ENCODE measurements at regions not wholly inside any gene's neighbourhood (a gene's known extent, or its start where the extent isn't known, plus 50 kb on each side); places are given as distances from the start of the nearest gene placed in this dataset.
"Not testable (repeated sequence)": the region's sequence is repeated elsewhere in the genome, so short reads cannot be mapped to it uniquely, and the experiment has no call there.

DNA sequence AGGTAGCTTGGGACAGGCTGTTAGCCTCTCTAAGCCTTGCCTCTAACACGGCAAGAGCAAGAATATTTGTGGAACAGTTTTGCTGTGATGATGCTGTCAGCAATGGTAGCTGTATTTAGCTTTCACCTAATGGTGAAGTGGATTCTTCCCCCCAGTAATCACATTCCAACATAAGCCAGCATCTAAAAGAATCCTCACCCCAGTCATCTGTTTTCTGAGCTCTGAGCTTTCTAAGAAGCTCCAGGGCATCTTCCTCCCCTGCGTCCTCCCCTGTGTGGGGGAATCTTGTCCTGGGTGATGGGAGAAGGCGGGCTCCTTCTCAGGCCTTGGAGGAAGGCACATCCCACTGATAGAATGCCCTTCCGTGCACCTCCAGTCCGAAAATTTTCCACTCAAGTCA is 367.6 kb downstream of the BRD1 start:
- no peak for DNase-seq (ENCODE audit: low read depth in 3 of 3)

- no peak for DNase-seq (ENCODE audit: low read depth in 3 of 3)
These were observed 369.0 kb downstream of the BRD1 start for GRCh38 chr22:49458708-49459099.

DNA sequence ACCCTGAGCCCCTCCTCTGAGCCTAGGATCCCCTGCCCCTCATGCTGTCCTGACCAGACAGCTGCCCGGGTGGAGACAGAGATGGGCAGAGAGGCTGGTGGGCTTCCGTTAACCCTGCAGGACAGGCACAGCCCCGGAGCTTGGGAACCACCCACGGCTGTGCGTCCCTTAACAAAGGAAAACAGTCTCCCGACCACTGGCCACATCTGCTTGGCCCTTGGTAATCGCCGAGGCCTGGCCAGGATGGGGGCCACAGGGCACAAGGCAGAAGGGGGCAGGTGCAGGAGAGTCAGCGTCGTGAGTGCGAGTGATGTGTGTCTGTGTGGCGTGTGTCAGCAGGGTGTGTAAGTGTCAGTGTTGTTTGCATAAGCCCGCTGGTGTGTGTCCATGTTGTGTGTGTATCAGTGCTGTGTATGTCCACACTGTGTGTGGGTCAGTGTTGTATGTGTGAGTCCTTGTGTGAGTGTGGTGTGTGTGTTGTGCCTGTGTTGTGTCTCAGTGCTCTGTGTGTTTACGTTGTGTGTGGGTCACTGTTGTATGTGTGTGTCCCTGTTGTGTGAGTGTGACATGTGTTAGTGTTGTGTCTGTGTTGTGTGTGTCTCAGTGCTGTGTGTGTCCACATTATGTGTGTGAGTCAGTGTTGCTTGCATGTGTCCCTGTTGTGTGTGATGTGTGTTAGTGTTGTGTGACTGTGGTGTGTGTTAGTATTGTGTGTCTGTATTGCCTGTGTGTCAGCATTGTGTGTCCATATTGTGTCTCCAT is 369.5 kb downstream of the BRD1 start:
- no peak for DNase-seq (ENCODE audit: low read depth in 3 of 3)

DNA sequence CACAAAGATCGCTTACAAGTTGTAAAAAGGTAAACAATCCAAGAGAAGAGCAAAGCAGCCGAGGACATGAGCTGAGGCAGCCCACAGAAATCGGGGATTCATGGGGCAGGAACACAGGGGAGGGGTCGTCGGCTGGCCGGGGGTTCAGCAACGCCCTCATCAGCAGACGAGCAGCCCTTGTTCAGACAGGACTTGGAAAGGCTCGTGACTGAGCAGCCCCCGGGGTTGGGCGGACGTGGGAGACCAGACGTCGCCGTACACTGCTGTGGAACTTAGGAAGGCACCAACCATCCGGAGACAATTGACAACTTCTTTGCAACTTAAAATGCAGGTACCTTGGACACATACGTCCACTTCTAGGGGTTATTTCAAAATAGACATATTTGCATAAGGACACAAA is 370.5 kb downstream of the BRD1 start:
- DNase-seq (ENCODE audit: low read depth in 3 of 3), result no peak

- DNase-seq (ENCODE audit: low read depth in 3 of 3), result no peak
These were observed 372.1 kb downstream of the BRD1 start for GRCh38 chr22:49455595-49455994.

DNA sequence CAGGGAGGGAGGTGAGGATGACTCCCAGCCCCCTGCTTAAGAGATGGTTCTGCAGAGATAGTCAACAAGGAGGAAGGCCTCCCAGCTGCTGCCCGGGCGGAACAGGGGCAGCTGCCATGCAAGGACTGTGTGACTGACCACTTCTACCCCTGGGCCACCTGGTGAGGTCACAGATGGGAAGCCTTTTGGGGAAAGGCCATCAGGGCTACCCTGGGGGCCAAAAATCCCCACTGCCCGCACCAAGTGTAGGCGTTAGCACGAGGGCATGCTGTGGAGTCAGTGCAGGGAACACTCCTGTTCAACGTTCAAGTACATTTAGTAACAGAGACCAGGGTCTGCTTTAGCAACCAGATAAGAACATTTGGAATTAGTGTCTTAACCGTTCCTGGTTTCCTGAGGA is 372.9 kb downstream of the BRD1 start:
- DNase-seq (ENCODE audit: low read depth in 3 of 3), result no peak

DNA sequence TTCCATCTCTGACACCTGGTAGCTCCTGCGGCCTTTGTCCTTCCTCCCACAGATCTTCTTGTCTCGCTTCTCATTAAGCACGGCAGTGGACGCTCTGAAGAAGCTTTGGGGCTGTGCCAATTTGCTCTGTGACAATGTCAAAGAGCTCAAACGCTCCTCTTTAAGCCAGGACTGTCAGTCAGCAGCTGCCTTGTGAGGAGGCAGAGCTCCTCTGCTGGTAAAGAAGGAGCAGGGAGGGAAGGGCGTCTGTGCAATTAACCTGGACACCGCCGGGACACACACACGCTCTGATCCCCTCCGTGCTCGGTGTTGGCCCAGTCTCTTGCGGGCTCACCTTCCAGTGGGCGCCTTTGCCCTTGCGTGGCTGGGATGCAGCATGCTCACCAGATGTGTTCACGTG is 373.9 kb downstream of the BRD1 start:
- no peak for DNase-seq (ENCODE audit: low read depth in 3 of 3)

DNA sequence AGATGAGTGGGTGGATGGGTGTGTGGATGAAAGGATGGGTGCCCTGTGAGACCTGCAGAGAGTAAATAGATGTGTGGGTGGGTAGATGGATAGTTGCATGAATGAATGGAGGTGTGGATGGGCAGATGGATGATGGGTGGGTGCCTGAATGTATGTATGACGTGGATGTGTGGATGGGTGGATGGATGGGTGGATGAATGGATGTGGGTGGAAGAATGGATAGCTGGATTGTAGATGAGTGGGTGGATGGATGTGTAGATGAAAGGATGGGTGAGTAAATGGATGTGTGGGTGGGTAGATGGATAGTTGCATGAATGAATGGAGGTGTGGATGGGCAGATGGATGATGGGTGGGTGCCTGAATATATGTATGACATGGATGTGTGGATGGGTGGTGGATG is 374.7 kb downstream of the BRD1 start:
- not testable (repeated sequence) for DNase-seq (ENCODE audit: low read depth in 3 of 3)

- no peak for DNase-seq (ENCODE audit: low read depth in 3 of 3)
These were observed 375.2 kb downstream of the BRD1 start for GRCh38 chr22:49452362-49452946.

GRCh38 chr22:49451070-49451840 is 376.4 kb downstream of the BRD1 start:
- no peak for DNase-seq (ENCODE audit: low read depth in 3 of 3)

DNA sequence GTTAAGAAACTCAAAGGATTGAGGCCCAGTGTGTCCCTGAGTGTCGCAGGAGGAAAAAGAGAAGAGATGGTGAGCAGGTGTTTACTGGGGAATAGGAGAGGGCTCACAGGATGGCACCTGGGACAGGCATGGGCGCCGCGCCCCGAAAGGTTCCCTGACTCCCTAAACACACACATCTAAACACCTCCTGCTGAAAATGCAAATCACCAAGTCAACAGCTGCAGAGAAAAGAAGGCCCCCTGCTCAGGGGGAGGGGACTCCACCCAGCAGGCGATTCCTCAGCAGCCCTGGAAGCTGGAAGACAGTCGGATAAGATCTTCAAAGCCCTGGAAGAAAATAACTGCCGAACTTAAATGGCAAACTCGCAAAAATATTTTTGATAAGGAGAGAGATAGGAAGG is 377.2 kb downstream of the BRD1 start:
- no peak for DNase-seq (ENCODE audit: low read depth in 3 of 3)

DNA sequence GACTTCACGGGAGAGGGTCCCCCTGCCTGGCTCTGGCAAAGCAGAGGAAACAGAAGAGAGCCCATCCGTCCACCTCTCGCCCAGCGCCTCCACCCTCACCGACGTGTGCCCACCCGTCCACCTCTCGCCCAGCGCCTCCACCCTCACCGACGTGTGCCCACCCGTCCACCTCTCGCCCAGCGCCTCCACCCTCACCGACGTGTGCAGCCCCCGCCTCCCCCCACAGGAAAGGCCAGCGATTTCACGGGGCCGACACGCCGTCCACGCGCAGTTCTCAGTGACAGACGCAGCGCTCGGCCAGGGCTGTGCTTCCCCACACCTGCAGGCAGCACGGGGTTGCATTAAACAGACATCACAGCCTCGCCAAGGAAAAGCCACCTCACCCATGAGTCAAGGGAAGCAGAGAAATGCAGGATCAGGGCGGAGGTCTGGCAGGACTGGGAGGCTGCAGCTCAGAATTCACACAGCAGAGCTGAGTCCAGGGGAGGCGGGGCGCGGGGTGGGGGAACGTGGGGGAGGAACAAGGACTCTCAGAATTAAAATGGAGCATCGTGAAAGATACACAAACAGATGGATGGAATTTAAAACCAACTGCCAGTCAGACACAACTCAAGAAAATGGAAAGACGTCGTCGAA is 377.7 kb downstream of the BRD1 start:
- no peak for DNase-seq (ENCODE audit: low read depth in 3 of 3)

DNA sequence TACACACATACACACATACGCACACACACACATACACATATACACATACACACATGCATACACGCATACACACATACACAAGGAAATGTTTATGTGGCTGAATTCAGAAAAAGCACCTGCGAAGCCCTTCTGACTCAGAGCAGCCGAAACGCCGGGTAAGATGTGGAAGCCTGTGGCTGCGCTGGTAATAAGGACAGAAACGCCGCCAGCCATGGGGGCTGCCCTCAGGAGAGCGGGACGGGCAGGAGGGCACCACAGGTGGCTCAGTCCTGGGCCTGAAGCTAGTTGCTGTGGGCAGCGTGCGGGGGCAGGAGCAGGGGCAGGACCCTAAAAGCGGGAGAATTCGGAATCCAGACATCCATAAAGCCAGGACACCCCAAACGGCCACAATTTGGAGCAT is 378.3 kb downstream of the BRD1 start:
- DNase-seq (ENCODE audit: low read depth in 3 of 3), result no peak

DNA sequence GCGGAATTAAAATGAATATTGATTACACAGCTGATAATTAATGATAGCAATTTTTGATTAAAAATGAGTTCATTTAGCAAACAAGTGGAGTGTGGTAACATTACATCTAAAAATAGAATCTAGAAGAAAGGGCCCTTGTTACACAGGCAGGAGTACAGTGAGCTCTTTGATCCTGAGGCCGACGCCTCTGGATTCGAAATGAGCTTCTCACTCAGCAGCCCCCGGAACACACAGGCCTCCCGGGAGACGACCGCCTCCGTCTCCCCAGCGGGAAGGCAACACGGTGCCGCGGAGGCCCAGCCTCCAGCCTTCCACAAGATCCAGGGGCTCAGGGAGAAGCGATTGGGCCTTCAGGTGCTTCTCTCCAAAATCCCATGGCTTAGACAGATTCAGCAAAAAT is 379.1 kb downstream of the BRD1 start:
- DNase-seq (ENCODE audit: low read depth in 3 of 3), result no peak

DNA sequence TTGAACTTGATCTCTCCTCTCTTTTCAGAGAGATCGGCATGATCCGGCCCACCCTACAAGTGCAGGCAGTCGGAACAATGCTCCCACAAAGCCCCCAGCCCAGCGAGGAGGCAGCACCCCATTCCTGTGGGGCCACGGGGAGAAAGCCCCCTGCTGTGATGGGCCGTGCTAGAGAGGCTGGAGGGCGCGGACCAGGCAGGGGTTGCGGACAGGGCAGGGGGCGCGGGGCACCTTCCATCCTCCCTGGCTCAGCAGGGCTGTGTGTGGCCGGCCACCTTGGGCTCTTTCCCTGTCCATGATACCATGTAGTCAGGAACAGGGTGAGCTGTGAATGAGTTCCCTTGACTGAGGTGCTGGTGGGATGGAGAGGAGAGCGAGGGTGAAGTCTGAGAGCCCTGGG is 379.8 kb downstream of the BRD1 start:
- no peak for DNase-seq (ENCODE audit: low read depth in 3 of 3)

DNA sequence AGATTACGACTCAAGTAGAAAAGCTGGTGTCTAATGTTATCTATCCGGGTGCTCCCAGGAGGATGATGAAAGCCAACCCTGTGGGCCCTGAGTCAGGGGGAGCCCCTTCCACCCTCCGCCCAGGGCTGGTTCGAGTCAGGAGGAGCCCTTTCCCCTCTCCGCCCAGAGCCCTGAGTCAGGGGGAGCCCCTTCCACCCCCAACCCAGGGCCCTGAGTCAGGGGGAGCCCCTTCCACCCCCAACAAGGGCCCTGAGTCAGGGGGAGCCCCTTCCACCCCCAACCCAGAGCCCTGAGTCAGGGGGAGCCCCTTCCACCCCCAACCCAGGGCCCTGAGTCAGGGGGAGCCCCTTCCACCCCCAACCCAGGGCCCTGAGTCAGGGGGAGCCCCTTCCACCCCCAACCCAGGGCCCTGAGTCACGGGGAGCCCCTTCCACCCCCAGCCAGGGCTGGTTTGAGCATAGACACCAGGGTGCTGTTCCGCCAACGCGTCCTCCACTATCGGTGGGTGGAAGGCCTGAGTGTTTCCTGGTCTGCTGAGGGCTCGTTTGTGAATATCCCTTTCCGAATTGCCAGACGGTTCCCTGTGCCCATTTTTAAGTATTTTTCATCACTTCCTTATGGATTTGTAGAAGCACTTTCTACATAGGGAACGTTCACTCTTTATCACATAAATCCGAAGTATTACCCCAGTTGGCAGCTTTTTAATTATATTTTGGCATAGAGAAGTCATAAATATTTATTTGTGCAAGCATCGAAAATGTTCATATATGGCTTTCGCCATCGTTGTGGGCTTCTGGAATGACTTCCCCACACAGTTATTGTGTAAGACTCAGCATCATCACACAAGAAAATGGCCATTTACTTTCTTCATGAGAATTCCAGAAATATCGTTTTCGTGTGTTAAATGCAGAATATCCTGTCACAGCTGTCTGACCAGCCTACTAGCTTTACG is 380.6 kb downstream of the BRD1 start:
- peak in 2 of 3 donors; percentile 4 to 16 for DNase-seq (ENCODE audit: low read depth in 3 of 3)

DNA sequence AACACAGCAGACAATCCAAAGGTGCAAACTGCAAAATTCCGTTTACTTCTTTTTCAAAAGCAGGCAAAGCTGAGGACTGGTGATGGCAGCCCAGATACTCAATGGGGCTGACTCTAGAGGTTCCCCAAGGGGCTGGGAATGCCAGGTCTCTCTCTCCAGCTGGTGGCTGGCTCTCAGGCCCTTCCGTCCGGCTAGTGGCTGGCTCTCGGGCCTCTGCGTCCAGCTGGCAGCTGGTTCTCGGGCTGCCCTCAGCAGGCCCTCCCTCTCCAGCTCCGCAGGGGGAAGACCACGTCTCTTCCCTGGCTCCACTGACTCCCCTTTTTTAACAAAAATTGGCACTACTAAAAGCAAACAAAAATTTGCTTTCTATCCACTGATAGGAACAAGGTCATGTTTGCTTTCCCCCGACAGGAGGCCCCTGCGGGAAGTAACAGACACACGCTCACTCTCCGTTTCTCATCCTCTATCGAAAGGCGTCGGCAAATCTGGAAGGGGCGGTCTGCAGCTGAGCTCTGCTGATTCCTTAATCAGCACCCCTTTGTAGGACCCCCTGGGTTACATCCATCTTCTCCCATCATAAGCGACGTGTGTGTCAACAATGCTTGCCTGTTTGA is 381.4 kb downstream of the BRD1 start:
- no peak for DNase-seq (ENCODE audit: low read depth in 3 of 3)

GRCh38 chr22:49444781-49445180 is 382.9 kb downstream of the BRD1 start:
- no peak for DNase-seq (ENCODE audit: low read depth in 3 of 3)

DNA sequence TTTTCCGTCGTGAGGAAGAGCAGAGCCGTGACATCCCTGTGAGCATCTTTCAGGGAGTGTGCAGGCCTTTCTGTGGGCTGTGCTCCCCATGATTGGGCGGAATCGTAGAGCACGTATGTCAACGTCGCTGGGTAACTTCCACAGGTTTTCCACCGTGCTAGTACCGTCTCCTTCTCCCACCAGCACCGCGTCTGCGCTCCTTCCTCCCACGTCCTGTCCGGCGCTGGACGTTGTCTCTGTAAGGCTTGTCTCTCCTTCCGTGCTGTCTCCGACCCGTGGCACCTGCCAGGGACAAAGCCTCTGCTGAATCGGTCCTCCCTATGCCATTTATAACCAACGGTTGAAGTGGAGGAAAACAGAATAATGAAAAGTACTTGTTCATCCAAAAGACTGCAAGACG is 386.7 kb downstream of the BRD1 start:
- no peak for DNase-seq (ENCODE audit: low read depth in 3 of 3)

DNA sequence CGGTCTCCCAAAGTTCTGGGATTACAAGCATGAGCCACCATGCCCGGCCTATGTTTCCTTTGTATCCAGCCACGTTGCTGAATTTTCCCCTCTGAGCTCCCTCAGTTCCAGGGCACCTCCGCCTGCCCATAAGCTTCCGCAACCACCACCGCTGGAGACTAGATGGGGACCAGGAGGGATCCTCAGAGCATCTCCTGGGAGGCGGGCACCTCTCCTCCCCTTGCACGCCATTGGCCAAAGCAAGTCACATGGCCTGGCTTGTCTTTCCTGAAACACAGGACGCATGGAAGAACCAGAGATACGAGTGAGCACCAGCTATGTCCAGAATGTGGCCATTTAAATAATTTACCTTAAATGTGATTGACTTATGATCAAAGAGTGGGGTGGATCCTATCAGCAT is 388.3 kb downstream of the BRD1 start:
- DNase-seq (ENCODE audit: low read depth in 3 of 3), result no peak

DNA sequence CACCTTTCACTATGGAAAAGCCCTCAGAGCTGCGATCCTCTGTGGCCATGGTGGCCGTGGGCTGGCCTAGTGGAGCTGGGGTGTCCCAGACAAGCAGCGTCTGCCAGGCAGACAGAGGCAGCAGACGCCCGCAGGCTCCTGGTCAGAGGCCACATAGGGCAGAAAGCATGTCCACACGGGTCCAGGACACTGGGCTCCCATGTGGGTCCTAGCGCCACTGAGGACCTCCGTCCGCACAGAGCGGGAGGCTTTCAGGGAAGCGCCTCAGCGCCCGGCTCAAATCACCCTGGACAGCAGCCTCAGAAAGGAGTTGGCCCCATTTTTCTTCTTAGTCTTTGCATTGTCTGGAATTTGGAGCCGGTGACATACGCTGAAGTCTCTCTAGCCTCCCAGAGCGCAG is 389.7 kb downstream of the BRD1 start:
- no peak for DNase-seq (ENCODE audit: low read depth in 3 of 3)

Measured in stimulated activated CD4-positive, alpha-beta T cell treated with anti-CD3 and anti-CD28 coated beads, TNF-alpha, amount 100 ng/mL, for 48 hours (primary cell).